GM18867 (cell line): ENCODE measurements at regions not wholly inside any gene's neighbourhood (a gene's known extent, or its start where the extent isn't known, plus 50 kb on each side); places are given as distances from the start of the nearest gene placed in this dataset.

Experiments
- ATAC-seq: cut with Tn5 transposase; IDR thresholded peaks from one replicate; pipeline ENCODE4 v1.9.1; 2021; ENCODE audit warnings: mild to moderate bottlenecking, moderate library complexity; ENCODE audit not compliant: unreplicated experiment

GRCh38 chr4:166259081-166259480 is 386.0 kb downstream of the TLL1 start:
- ATAC-seq = no peak

GRCh38 chr4:166274136-166274761 is 401.2 kb downstream of the TLL1 start:
- ATAC-seq = no peak

- no peak for ATAC-seq
Measured at GRCh38 chr4:166274775-166275174, 401.7 kb downstream of the TLL1 start.

- no peak for ATAC-seq
Measured at GRCh38 chr4:166277401-166277800, 404.4 kb downstream of the TLL1 start.

- ATAC-seq = no peak
Measured at GRCh38 chr4:166277853-166278252, 404.8 kb downstream of the TLL1 start.

- no peak for ATAC-seq
Measured at GRCh38 chr4:166279261-166279660, 406.2 kb downstream of the TLL1 start.

GRCh38 chr4:166280642-166281041 is 407.6 kb downstream of the TLL1 start:
- ATAC-seq = no peak

GRCh38 chr4:166282081-166282770 is 409.2 kb downstream of the TLL1 start:
- no peak for ATAC-seq

GRCh38 chr4:166284221-166284620 is 411.2 kb downstream of the TLL1 start:
- no peak for ATAC-seq

GRCh38 chr4:166290426-166290825 is 417.4 kb downstream of the TLL1 start:
- ATAC-seq = no peak

- ATAC-seq = no peak
Measured at GRCh38 chr4:166293556-166293955, 420.5 kb downstream of the TLL1 start.

GRCh38 chr4:166301266-166301665 is 428.2 kb downstream of the TLL1 start:
- no peak for ATAC-seq

GRCh38 chr4:166308647-166309046 is 435.6 kb downstream of the TLL1 start:
- ATAC-seq = no peak

- ATAC-seq = no peak
Measured at GRCh38 chr4:166309286-166309685, 436.2 kb downstream of the TLL1 start.

GRCh38 chr4:166311169-166311568 is 438.1 kb downstream of the TLL1 start:
- ATAC-seq = no peak

GRCh38 chr4:166312166-166312565 is 439.1 kb downstream of the TLL1 start:
- ATAC-seq = no peak

GRCh38 chr4:166314902-166315301 is 441.9 kb downstream of the TLL1 start:
- no peak for ATAC-seq

GRCh38 chr4:166315721-166316467 is 442.9 kb downstream of the TLL1 start:
- no peak for ATAC-seq

GRCh38 chr4:166318810-166319525 is 445.9 kb downstream of the TLL1 start:
- ATAC-seq = no peak

GRCh38 chr4:166323250-166323649 is 450.2 kb downstream of the TLL1 start:
- no peak for ATAC-seq

GRCh38 chr4:166324321-166324720 is 451.3 kb downstream of the TLL1 start:
- peak; percentile 71 for ATAC-seq
